Pancreas (tissue), 10 donors: ENCODE measurements at regions not wholly inside any gene's neighbourhood (a gene's known extent, or its start where the extent isn't known, plus 50 kb on each side); places are given as distances from the start of the nearest gene placed in this dataset.
"Not testable (repeated sequence)": the region's sequence is repeated elsewhere in the genome, so short reads cannot be mapped to it uniquely, and the experiment has no call there.

Experiments
- ATAC-seq, 4 donors: fragments of 200-7000 bp; cut with Tn5 transposase; one replicate each; pipeline versions ENCODE4 v1.8.0 to v1.9.1; 2020; ENCODE audit warnings: mild to moderate bottlenecking in 4 of 4, moderate library complexity in 4 of 4
- DNase-seq, 6 donors: peaks; one replicate each; pipeline ENCODE4 v3.0.0-alpha.2; 2020
- FAIRE-seq: peaks from 2 replicates; lab custom pipeline; 2012; peaks lifted over from hg19 to GRCh38; lab: Jason Lieb, UNC
- H3K27ac ChIP-seq, 4 donors: fragments of 200-600 bp; sonication (generic); 1 replicate in 3 of 4; 2 replicates in 1 of 4; pipeline versions ENCODE4 v1.5.0 to v1.8.0; 2020
- H3K27me3 ChIP-seq, 4 donors: fragments of 200-600 bp; one replicate each; pipeline ENCODE4 v1.8.0; 2021
- H3K36me3 ChIP-seq, 3 donors: fragments of 200-600 bp; sonication (generic) in 1 of 3; one replicate each; pipeline versions ENCODE4 v1.5.0 to v1.8.0; 2020 to 2021
- H3K4me1 ChIP-seq, 3 donors: fragments of 200-600 bp; one replicate each; pipeline ENCODE4 v1.8.0; 2021
- H3K4me3 ChIP-seq, 4 donors: fragments of 200-600 bp; sonication (generic) in 2 of 4; one replicate each; pipeline versions ENCODE4 v1.5.0 to v1.8.0; 2020 to 2021
- H3K9me3 ChIP-seq, 4 donors: fragments of 200-600 bp; one replicate each; pipeline ENCODE4 v1.8.0; 2021
- CTCF ChIP-seq, 4 donors: fragments of 200-600 bp; sonication (generic) in 3 of 4; IDR thresholded peaks; one replicate each; pipeline versions ENCODE4 v1.5.0 to v1.8.0; 2021; ENCODE audit warnings: antibody characterized with exemption in 4 of 4
- WGBS, 2 donors: extraction: QIAGEN DNeasy Blood & Tissue Kit; methylation state at CpG; one replicate each; pipeline ENCODE4 v1.1.7; 2013; 5-methylcytosine and 5-hydroxymethylcytosine counted together
- intact Hi-C, 3 donors: fragments of 100-400 bp; cut with DNase I; formaldehyde crosslinking; loops; one replicate each; pipeline versions ENCODE4 v1.11.1 to v1.14.2; 2022
- donor health status: healthy with polysubstance abuse.
- donor health status: DM: no; HTN: no; CAD: no; lungs with moderate emphysema.
- donor health status: DM: no; HTN: no; CAD: no.
- donor health status: control.
- donor health status: control.
- donor health status: Bipolar disorder and iron deficiency.
- donor health status: DM: yes; HTN: yes; CAD: no.
- donor health status: DM: no; HTN: no; CAD: no.
- donor health status: DM: no; HTN: no; CAD: no.
- donor health status: DM: yes; HTN: yes; CAD: no.

GRCh38 chr10:25842146-25842545 is 91.9 kb upstream of the MYO3A start:
- no peak overlapping the region for H3K4me3 ChIP-seq
- H3K9me3 ChIP-seq: no peaks in the 10 kb centered on the region
- H3K27ac ChIP-seq: no peak overlapping the region
- H3K36me3 ChIP-seq: no peaks in the 10 kb centered on the region
- TF ChIP-seq CTCF (IDR thresholded peaks at IDR 0.05): no peak
- FAIRE-seq (no peak), DNase-seq (no peak), ATAC-seq (no peak)
- no peaks in the 10 kb centered on the region for H3K4me1 ChIP-seq
- H3K27me3 ChIP-seq: no peaks in the 10 kb centered on the region
- intact Hi-C loops: no loop called here
- WGBS, 2 donors: 60 to 72% methylated on average over 6 of the region's 6 CpGs

DNA sequence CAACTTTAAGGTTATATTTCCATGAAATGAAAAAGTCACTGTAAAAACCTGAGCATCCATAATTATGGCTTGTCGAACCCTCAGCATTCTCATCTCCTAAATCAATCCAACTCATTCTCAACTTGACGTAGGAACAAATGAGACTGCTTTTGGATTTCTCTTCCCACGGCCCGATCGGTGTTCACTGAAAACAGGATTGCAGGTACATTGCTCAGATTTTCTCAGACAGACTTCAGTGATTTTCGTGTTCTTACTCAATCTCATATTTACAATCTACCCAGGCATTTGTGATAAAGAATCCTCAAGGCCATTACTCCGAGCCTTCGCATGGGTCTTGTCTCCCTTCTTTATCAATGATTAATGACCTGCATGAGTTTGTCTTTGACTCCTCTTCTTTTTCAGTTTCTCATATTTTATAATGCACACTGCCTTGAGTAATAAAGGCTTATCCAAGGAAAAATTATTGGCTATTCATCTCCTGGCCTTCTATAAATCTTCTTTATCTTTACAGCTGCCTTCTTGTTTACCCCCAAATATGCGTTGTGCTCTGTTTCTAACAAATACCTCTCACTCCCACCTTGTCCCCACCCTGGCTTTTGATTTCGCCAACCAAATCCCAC is 90.4 kb upstream of the MYO3A start:
- Histone ChIP-seq H3K9me3 (no peaks in the 10 kb centered on the region), H3K36me3 (no peaks in the 10 kb centered on the region), H3K27me3 (no peaks in the 10 kb centered on the region), H3K4me3 (no peak overlapping the region), H3K4me1 (no peaks in the 10 kb centered on the region), H3K27ac (no peak overlapping the region)
- intact Hi-C loops: no loop called here
- no peak for TF ChIP-seq CTCF (IDR thresholded peaks at IDR 0.05)
- 16 to 17% methylated on average over 10 of the region's 10 CpGs for WGBS, 2 donors
- DNase-seq (no peak), FAIRE-seq (no peak), ATAC-seq (no peak)

GRCh38 chr10:25844716-25845115 is 89.3 kb upstream of the MYO3A start:
- intact Hi-C loops, H3K36me3 ChIP-seq, H3K27me3 ChIP-seq, H3K9me3 ChIP-seq, ATAC-seq, H3K27ac ChIP-seq, DNase-seq, H3K4me1 ChIP-seq, H3K4me3 ChIP-seq, FAIRE-seq: not testable (repeated sequence)
- 48 to 80% methylated on average over 2 of the region's 2 CpGs for WGBS, 2 donors

GRCh38 chr10:25849268-25849667 is 84.8 kb upstream of the MYO3A start:
- ATAC-seq: no peak
- intact Hi-C loops: no loop called here
- Histone ChIP-seq H3K4me3 (no peak overlapping the region), H3K27me3 (no peaks in the 10 kb centered on the region), H3K36me3 (no peaks in the 10 kb centered on the region), H3K9me3 (no peaks in the 10 kb centered on the region), H3K4me1 (no peaks in the 10 kb centered on the region), H3K27ac (no peak overlapping the region)
- FAIRE-seq: no peak
- no peak for TF ChIP-seq CTCF (IDR thresholded peaks at IDR 0.05)
- WGBS, 2 donors: 66 to 72% methylated on average over 3 of the region's 3 CpGs
- no peak for DNase-seq

DNA sequence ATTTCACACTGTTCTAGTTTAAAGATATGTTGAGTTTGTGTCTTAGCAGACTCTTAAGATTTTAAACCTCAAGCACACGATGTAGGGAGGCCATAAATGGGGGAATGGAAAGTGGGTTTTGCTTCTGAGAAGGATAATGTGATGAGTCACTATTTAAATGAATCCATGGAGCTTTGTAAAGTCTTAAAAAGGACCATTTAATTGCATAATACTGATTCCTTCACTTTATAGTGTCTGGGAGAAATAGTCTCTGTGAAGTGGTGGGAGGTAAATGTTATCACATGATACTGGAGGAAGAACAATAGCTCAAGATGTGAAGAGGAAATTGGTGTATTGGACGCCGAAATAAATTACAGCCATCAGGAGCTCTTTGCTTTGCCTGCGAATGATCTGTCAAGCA is 84.0 kb upstream of the MYO3A start:
- Histone ChIP-seq H3K9me3 (no peaks in the 10 kb centered on the region), H3K27ac (no peak overlapping the region), H3K27me3 (no peaks in the 10 kb centered on the region), H3K4me3 (no peak overlapping the region), H3K36me3 (no peaks in the 10 kb centered on the region), H3K4me1 (no peaks in the 10 kb centered on the region)
- ATAC-seq: no peak
- no peak for FAIRE-seq
- DNase-seq: no peak
- intact Hi-C loops: no loop called here
- 47 to 61% methylated on average over 4 of the region's 4 CpGs for WGBS, 2 donors
- TF ChIP-seq CTCF (IDR thresholded peaks at IDR 0.05): no peak
